H9 (cell line): ENCODE measurements at regions not wholly inside any gene's neighbourhood (a gene's known extent, or its start where the extent isn't known, plus 50 kb on each side); places are given as distances from the start of the nearest gene placed in this dataset.
A peak's percentile ranks its signal among the peaks of the same experiment; 100 is the strongest.

Experiments used
- DNase-seq: peaks from one replicate; pipeline ENCODE4 v3.0.0-alpha.2; 2017
- H2AFZ ChIP-seq: one replicate; pipeline ENCODE4 v1.6.1; 2013; ENCODE audit warnings: mild to moderate bottlenecking, low read length, control low read depth, moderate library complexity
- H2AK5ac ChIP-seq: 2 replicates; pipeline ENCODE4 v1.6.1; 2013; ENCODE audit warnings: low read length, control low read depth, mixed read lengths; ENCODE audit not compliant: insufficient read length
- H2BK120ac ChIP-seq: one replicate; pipeline ENCODE4 v1.6.1; 2013; ENCODE audit warnings: low read depth, mild to moderate bottlenecking, low read length, control low read depth, inconsistent platforms; ENCODE audit not compliant: poor library complexity, severe bottlenecking
- H2BK12ac ChIP-seq: 2 replicates; pipeline ENCODE4 v1.6.1; 2013; ENCODE audit warnings: low read length, control low read depth, mixed read lengths, low read depth; ENCODE audit not compliant: insufficient read length
- H2BK15ac ChIP-seq: 2 replicates; pipeline ENCODE4 v1.6.1; 2013; ENCODE audit warnings: low read depth, low read length, control low read depth
- H2BK20ac ChIP-seq: one replicate; pipeline ENCODE4 v1.6.1; 2013; ENCODE audit warnings: low read depth, mild to moderate bottlenecking, low read length, control low read depth, inconsistent platforms; ENCODE audit not compliant: poor library complexity, severe bottlenecking
- H2BK5ac ChIP-seq: 2 replicates; pipeline ENCODE4 v1.6.1; 2013; ENCODE audit warnings: low read length, control low read depth, mixed read lengths; ENCODE audit not compliant: insufficient read length
- H3K14ac ChIP-seq: 2 replicates; pipeline ENCODE4 v1.6.1; 2013; ENCODE audit warnings: low read length, control low read depth; ENCODE audit not compliant: insufficient read depth
- H3K18ac ChIP-seq: 2 replicates; pipeline ENCODE4 v1.6.1; 2013; ENCODE audit warnings: low read depth, mild to moderate bottlenecking, mixed read lengths, low read length, control low read depth; ENCODE audit not compliant: insufficient read length
- H3K23ac ChIP-seq: 2 replicates; pipeline ENCODE4 v1.6.1; 2013; ENCODE audit warnings: low read length, control low read depth, mixed read lengths, low read depth; ENCODE audit not compliant: insufficient read length
- H3K23me2 ChIP-seq: 2 replicates; pipeline ENCODE4 v1.6.1; 2013; ENCODE audit warnings: low read depth, mild to moderate bottlenecking, mixed read lengths, low read length, control low read depth; ENCODE audit not compliant: insufficient read length, poor library complexity, severe bottlenecking
- H3K27ac ChIP-seq: 2 replicates; pipeline ENCODE4 v1.5.1; 2013; ENCODE audit warnings: low read length, control low read depth, mixed read lengths, low read depth; ENCODE audit not compliant: insufficient read length
- H3K27me3 ChIP-seq: 2 replicates; pipeline ENCODE4 v1.6.1; 2013; ENCODE audit warnings: low read length, control low read depth, inconsistent platforms; ENCODE audit not compliant: insufficient read depth
- H3K4ac ChIP-seq: 2 replicates; pipeline ENCODE4 v1.6.1; 2013; ENCODE audit warnings: low read depth, mild to moderate bottlenecking, control low read depth, inconsistent platforms, low read length, moderate library complexity
- H3K4me1 ChIP-seq: 2 replicates; pipeline ENCODE4 v1.6.1; 2013; ENCODE audit warnings: low read length, control low read depth, inconsistent platforms; ENCODE audit not compliant: insufficient read depth
- H3K4me2 ChIP-seq: 2 replicates; pipeline ENCODE4 v1.6.1; 2013; ENCODE audit warnings: low read length, control low read depth, mixed read lengths; ENCODE audit not compliant: insufficient read length, insufficient read depth
- H3K56ac ChIP-seq: 2 replicates; pipeline ENCODE4 v1.6.1; 2013; ENCODE audit warnings: low read depth, mild to moderate bottlenecking, mixed read lengths, low read length, control low read depth; ENCODE audit not compliant: insufficient read length
- H3K79me1 ChIP-seq: 2 replicates; pipeline ENCODE4 v1.6.1; 2013; ENCODE audit warnings: low read depth, mild to moderate bottlenecking, moderate library complexity, low read length, control low read depth, inconsistent platforms; ENCODE audit not compliant: insufficient read depth, poor library complexity, severe bottlenecking
- H3K79me2 ChIP-seq: 2 replicates; pipeline ENCODE4 v1.6.1; 2013; ENCODE audit warnings: low read length, control low read depth, inconsistent platforms; ENCODE audit not compliant: insufficient read depth
- H3K9ac ChIP-seq: 2 replicates; pipeline ENCODE4 v1.6.1; 2013; ENCODE audit warnings: low read length, control low read depth, mixed read lengths; ENCODE audit not compliant: insufficient read length; ENCODE audit errors: extremely low read depth
- H3K9me3 ChIP-seq: one replicate; pipeline ENCODE4 v1.6.1; 2013; ENCODE audit warnings: low read depth, low read length, inconsistent platforms; ENCODE audit not compliant: control insufficient read depth
- H3T11ph ChIP-seq: one replicate; pipeline ENCODE4 v1.6.1; 2013; ENCODE audit warnings: mild to moderate bottlenecking, low read length, control low read depth, inconsistent platforms
- H4K20me1 ChIP-seq: one replicate; pipeline ENCODE4 v1.6.1; 2013; ENCODE audit not compliant: control insufficient read depth, insufficient read length, insufficient read depth
- H4K5ac ChIP-seq: 2 replicates; pipeline ENCODE4 v1.6.1; 2013; ENCODE audit warnings: low read depth, mild to moderate bottlenecking, mixed read lengths, low read length, control low read depth; ENCODE audit not compliant: insufficient read length
- H4K8ac ChIP-seq: replicated peaks from 2 replicates; pipeline ENCODE4 v1.6.1; 2013; ENCODE audit warnings: low read length, control low read depth, mixed read lengths, low read depth; ENCODE audit not compliant: insufficient read length
- H4K91ac ChIP-seq: 2 replicates; pipeline ENCODE4 v1.6.1; 2013; ENCODE audit warnings: low read depth, mild to moderate bottlenecking, moderate library complexity, mixed read lengths, low read length, control low read depth; ENCODE audit not compliant: insufficient read length
- H3K27ac Mint-ChIP-seq, 3 experiments: 2 replicates in 2 of 3; 3 replicates in 1 of 3; pipeline ENCODE4 v1.8.0; 2020 to 2021; ENCODE audit warnings: mixed read lengths in 3 of 3, mild to moderate bottlenecking in 1 of 3, moderate library complexity in 1 of 3
- H3K27me3 Mint-ChIP-seq: 2 replicates; pipeline ENCODE4 v1.8.0; 2021; ENCODE audit warnings: low read depth, mild to moderate bottlenecking, moderate library complexity, mixed read lengths
- H3K36me3 Mint-ChIP-seq, 3 experiments: 2 replicates in 2 of 3; 3 replicates in 1 of 3; pipeline ENCODE4 v1.8.0; 2020 to 2021; ENCODE audit warnings: low read depth in 3 of 3, mixed read lengths in 3 of 3; ENCODE audit not compliant: insufficient read depth in 1 of 3
- H3K4me1 Mint-ChIP-seq, 2 experiments: 2 replicates each; pipeline ENCODE4 v1.8.0; 2020; ENCODE audit warnings: mixed read lengths in 2 of 2
- H3K4me3 Mint-ChIP-seq, 2 experiments: 2 replicates in 1 of 2; 3 replicates in 1 of 2; pipeline ENCODE4 v1.8.0; 2020 to 2021; ENCODE audit warnings: mild to moderate bottlenecking in 2 of 2, mixed read lengths in 2 of 2, moderate library complexity in 1 of 2
- H3K9me3 Mint-ChIP-seq, 2 experiments: 2 replicates in 1 of 2; 3 replicates in 1 of 2; pipeline ENCODE4 v1.8.0; 2020; ENCODE audit warnings: mild to moderate bottlenecking in 2 of 2, mixed read lengths in 2 of 2, moderate library complexity in 1 of 2
- WGBS: extraction: QIAGEN DNeasy Blood & Tissue Kit; methylation state at CpG from one replicate; pipeline ENCODE4 v1.1.7; 2013; ENCODE audit warnings: missing lambda C conversion rate, low lambda C conversion rate, mixed read lengths; ENCODE audit not compliant: insufficient read length; ENCODE audit errors: extremely low coverage; 5-methylcytosine and 5-hydroxymethylcytosine counted together
- TF ChIP-seq, protein P1 (sequence below): fragments of 200-600 bp; sonication (generic); conservative IDR thresholded peaks from 3 replicates; pipeline ENCODE4 v1.8.0; 2021; ENCODE audit warnings: antibody characterized with exemption, mild to moderate bottlenecking

DNA sequence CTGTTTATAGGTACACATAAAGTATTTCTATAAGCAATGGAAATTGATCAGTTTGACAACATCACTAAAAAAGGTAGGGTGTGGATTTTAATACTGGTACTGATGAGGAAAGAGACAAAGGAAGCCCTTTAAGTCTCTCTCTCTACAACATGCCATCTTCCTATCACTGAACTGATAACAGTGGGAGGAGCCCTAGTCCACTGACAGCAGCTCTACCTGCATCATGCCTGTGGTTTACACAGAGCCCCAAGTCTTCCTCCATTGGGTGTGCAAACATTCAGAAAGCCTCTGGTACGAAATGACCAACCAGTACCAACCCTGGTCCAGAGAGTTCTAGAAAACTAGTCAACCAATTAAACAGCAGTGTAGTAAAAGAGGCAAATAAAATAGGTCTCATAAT, 53.4 kb downstream of the KLF12 start:
- Histone ChIP-seq H2BK120ac (no peak overlapping the region), H3K23ac (no peak overlapping the region), H3K4me1 (no peaks in the 10 kb centered on the region), H3K23me2 (no peaks in the 10 kb centered on the region), H3K27ac (no peak overlapping the region), H2BK15ac (no peak overlapping the region), H3K56ac (no peak overlapping the region), H3K4me2 (no peak overlapping the region), H4K91ac (no peak overlapping the region), H3K9me3 (no peaks in the 10 kb centered on the region), H3K79me2 (no peaks in the 10 kb centered on the region; the same call in 1 of the 2 replicates), H3K14ac (no peak overlapping the region), H2BK20ac (no peak overlapping the region), H3K9ac (no peak overlapping the region), H2AK5ac (no peak overlapping the region), H3K4ac (no peak overlapping the region), H2AFZ (no peak overlapping the region), H3K79me1 (no peaks in the 10 kb centered on the region), H4K8ac (no peak overlapping the region), H4K20me1 (no peaks in the 10 kb centered on the region), H2BK5ac (no peak overlapping the region), H3T11ph (no peak overlapping the region), H3K27me3 (no peaks in the 10 kb centered on the region), H2BK12ac (no peak overlapping the region), H3K18ac (no peak overlapping the region), H4K5ac (no peak overlapping the region)
- no peaks in the 10 kb centered on the region for H3K27me3 Mint-ChIP-seq
- WGBS = no CpG with 5 or more reads among the region's 1 CpG
- H3K27ac Mint-ChIP-seq = peak overlapping the region in 2 of 3 experiments; percentile 13 to 27; a peak in 2 of 7 replicates
- no peak overlapping the region for H3K4me3 Mint-ChIP-seq
- H3K9me3 Mint-ChIP-seq = no peaks in the 10 kb centered on the region
- no peak for DNase-seq
- H3K36me3 Mint-ChIP-seq = no peaks in the 10 kb centered on the region; a peak in 1 of 7 replicates
- TF ChIP-seq, protein P1, sequence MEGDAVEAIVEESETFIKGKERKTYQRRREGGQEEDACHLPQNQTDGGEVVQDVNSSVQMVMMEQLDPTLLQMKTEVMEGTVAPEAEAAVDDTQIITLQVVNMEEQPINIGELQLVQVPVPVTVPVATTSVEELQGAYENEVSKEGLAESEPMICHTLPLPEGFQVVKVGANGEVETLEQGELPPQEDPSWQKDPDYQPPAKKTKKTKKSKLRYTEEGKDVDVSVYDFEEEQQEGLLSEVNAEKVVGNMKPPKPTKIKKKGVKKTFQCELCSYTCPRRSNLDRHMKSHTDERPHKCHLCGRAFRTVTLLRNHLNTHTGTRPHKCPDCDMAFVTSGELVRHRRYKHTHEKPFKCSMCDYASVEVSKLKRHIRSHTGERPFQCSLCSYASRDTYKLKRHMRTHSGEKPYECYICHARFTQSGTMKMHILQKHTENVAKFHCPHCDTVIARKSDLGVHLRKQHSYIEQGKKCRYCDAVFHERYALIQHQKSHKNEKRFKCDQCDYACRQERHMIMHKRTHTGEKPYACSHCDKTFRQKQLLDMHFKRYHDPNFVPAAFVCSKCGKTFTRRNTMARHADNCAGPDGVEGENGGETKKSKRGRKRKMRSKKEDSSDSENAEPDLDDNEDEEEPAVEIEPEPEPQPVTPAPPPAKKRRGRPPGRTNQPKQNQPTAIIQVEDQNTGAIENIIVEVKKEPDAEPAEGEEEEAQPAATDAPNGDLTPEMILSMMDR = no peak
- H3K4me1 Mint-ChIP-seq = peaks cover 0 to 9% of the 10 kb centered on the region in 2 experiments; a peak in 1 of 4 replicates
